IMR-90 (cell line): ENCODE measurements at regions not wholly inside any gene's neighbourhood (a gene's known extent, or its start where the extent isn't known, plus 50 kb on each side); places are given as distances from the start of the nearest gene placed in this dataset.

Experiments
- CTCF ChIP-seq: conservative IDR thresholded peaks from 2 replicates; pipeline ENCODE4 v1.5.1; 2012; ENCODE audit warnings: mild to moderate bottlenecking, low read depth, low read length, improper control_type of control experiment
- ELK1 ChIP-seq: fragments of 150-350 bp; IDR thresholded peaks from 2 replicates; pipeline ENCODE4 v1.6.1; 2016; ENCODE audit warnings: low read depth, mild to moderate bottlenecking, low read length, moderate library complexity, borderline replicate concordance
- POLR2A ChIP-seq: IDR thresholded peaks from 2 replicates; pipeline ENCODE4 v1.6.1; 2012; ENCODE audit warnings: mild to moderate bottlenecking, low read depth, low read length
- SMC3 ChIP-seq: fragments of 150-350 bp; IDR thresholded peaks from 2 replicates; pipeline ENCODE4 v1.6.1; 2016; ENCODE audit warnings: low read depth, mild to moderate bottlenecking, antibody characterized with exemption, low read length, moderate library complexity

GRCh38 chr18:78900938-78901909 is 78.4 kb upstream of the SALL3 start:
- no peak for TF ChIP-seq CTCF
- TF ChIP-seq SMC3: no peak
- no peak for TF ChIP-seq ELK1
- no peak for TF ChIP-seq POLR2A
